ENCODE measurements at regions not wholly inside any gene's neighbourhood (a gene's known extent, or its start where the extent isn't known, plus 50 kb on each side); places are given as distances from the start of the nearest gene placed in this dataset.

DNA sequence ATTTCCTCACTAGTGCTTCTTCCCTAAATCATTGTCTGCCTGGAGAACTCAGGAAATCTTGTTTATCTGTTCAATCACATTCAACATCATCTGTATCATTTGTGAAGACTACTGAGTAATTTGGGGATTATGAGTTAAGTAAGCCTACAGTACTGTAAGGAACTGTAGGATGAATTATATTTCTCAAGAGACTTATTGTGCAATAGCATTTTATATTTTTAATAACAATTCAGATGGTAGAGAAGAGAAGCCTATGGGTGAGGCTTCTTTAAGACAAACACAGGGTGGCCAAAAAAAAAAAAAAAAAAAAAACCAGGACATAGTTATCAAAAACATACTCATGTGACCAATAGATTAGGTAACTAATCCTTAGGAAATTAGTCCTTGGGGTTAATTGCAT is 282.7 kb downstream of the FAM181B start (continued):
- TF ChIP-seq, protein P1, sequence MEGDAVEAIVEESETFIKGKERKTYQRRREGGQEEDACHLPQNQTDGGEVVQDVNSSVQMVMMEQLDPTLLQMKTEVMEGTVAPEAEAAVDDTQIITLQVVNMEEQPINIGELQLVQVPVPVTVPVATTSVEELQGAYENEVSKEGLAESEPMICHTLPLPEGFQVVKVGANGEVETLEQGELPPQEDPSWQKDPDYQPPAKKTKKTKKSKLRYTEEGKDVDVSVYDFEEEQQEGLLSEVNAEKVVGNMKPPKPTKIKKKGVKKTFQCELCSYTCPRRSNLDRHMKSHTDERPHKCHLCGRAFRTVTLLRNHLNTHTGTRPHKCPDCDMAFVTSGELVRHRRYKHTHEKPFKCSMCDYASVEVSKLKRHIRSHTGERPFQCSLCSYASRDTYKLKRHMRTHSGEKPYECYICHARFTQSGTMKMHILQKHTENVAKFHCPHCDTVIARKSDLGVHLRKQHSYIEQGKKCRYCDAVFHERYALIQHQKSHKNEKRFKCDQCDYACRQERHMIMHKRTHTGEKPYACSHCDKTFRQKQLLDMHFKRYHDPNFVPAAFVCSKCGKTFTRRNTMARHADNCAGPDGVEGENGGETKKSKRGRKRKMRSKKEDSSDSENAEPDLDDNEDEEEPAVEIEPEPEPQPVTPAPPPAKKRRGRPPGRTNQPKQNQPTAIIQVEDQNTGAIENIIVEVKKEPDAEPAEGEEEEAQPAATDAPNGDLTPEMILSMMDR (IDR thresholded peaks at IDR 0.05; ENCODE audit: control extremely low read depth in 1 of 3, insufficient read depth in 1 of 3, low read depth in 1 of 3, low read length in 3 of 3): no peak
- no peak for TF ChIP-seq CBX5 (IDR thresholded peaks at IDR 0.05; ENCODE audit: low read depth, low read length)
- no peak for TF ChIP-seq CHD2 (IDR thresholded peaks at IDR 0.05; ENCODE audit: low read length)
- no peak for TF ChIP-seq SAP30 (IDR thresholded peaks at IDR 0.05; ENCODE audit: insufficient read depth, insufficient replicate concordance, low read length)
- TF ChIP-seq TBP (IDR thresholded peaks at IDR 0.05; ENCODE audit: low read depth, low read length): no peak

Data from H1 (cell line).